ENCODE measurements at regions not wholly inside any gene's neighbourhood (a gene's known extent, or its start where the extent isn't known, plus 50 kb on each side); places are given as distances from the start of the nearest gene placed in this dataset.

- no peak for TF ChIP-seq CTCF (IDR thresholded peaks at IDR 0.05; ENCODE audit: low read depth, low read length)
- no peak overlapping the region for H3K4me3 ChIP-seq (ENCODE audit: low read depth, low read length)
Measured at GRCh38 chr11:127138613-127139012, 138.0 kb upstream of the KIRREL3 start.

- no peak overlapping the region for H3K4me3 ChIP-seq (ENCODE audit: low read depth, low read length)
Measured at GRCh38 chr11:127137771-127138280, 137.3 kb upstream of the KIRREL3 start.

GRCh38 chr11:127136438-127136837 is 135.9 kb upstream of the KIRREL3 start:
- H3K4me3 ChIP-seq (ENCODE audit: low read depth, low read length), result no peak overlapping the region
- TF ChIP-seq CTCF (IDR thresholded peaks at IDR 0.05; ENCODE audit: low read depth, low read length), result no peak

More at GRCh38 chr11:127137771-127138280, 137.3 kb upstream of the KIRREL3 start:
- no peak for TF ChIP-seq CTCF (IDR thresholded peaks at IDR 0.05; ENCODE audit: low read depth, low read length)

GRCh38 chr11:127135256-127135655 is 134.7 kb upstream of the KIRREL3 start:
- H3K4me3 ChIP-seq (ENCODE audit: low read depth, low read length), result no peak overlapping the region
- TF ChIP-seq CTCF (IDR thresholded peaks at IDR 0.05; ENCODE audit: low read depth, low read length), result no peak

- H3K4me3 ChIP-seq (ENCODE audit: low read depth, low read length), result no peak overlapping the region
- TF ChIP-seq CTCF (IDR thresholded peaks at IDR 0.05; ENCODE audit: low read depth, low read length), result no peak
Measured at GRCh38 chr11:127133061-127133460, 132.5 kb upstream of the KIRREL3 start.

GRCh38 chr11:127130321-127130720 is 129.8 kb upstream of the KIRREL3 start:
- no peak overlapping the region for H3K4me3 ChIP-seq (ENCODE audit: low read depth, low read length)
- TF ChIP-seq CTCF (IDR thresholded peaks at IDR 0.05; ENCODE audit: low read depth, low read length), result no peak

GRCh38 chr11:127126986-127127385 is 126.4 kb upstream of the KIRREL3 start:
- H3K4me3 ChIP-seq (ENCODE audit: low read depth, low read length), result no peak overlapping the region
- TF ChIP-seq CTCF (IDR thresholded peaks at IDR 0.05; ENCODE audit: low read depth, low read length), result no peak

Data from WI38 (cell line).